ENCODE measurements at regions not wholly inside any gene's neighbourhood (a gene's known extent, or its start where the extent isn't known, plus 50 kb on each side); places are given as distances from the start of the nearest gene placed in this dataset.

GRCh38 chr11:38461751-38462150, 1863.7 kb upstream of the RAG2 start:
- no peak overlapping the region for H3K9ac ChIP-seq (ENCODE audit: low read length)
- no peaks in the 10 kb centered on the region for H3K36me3 ChIP-seq (ENCODE audit: control insufficient read depth in 1 of 2, insufficient read depth in 2 of 2, low read length in 2 of 2)
- no peaks in the 10 kb centered on the region for H3K27me3 ChIP-seq (ENCODE audit: insufficient read depth, low read length)
- ATAC-seq (no peak), DNase-seq (ENCODE audit: low read depth, low spot score) (no peak)
- no peaks in the 10 kb centered on the region for H3K4me1 ChIP-seq (ENCODE audit: control insufficient read depth in 1 of 2, insufficient read depth in 2 of 2, low read length in 2 of 2)
- H4K20me1 ChIP-seq (ENCODE audit: insufficient read depth): no peaks in the 10 kb centered on the region
- BruUV-seq (replicated peaks): no TSS peak
- H3K4me3 ChIP-seq (replicated peaks in 1 of 2; ENCODE audit: low read depth in 1 of 2, low read length in 2 of 2): no peak overlapping the region
- H3K4me2 ChIP-seq (ENCODE audit: low read length): no peak overlapping the region
- peaks cover 13 to 14% of the 10 kb centered on the region in 2 experiments; a peak in 3 of 4 replicates for H3K9me3 ChIP-seq (ENCODE audit: control insufficient read depth in 1 of 2, insufficient read depth in 1 of 2, low read depth in 1 of 2, low read length in 2 of 2)
- TF ChIP-seq CEBPB (IDR thresholded peaks at IDR 0.05; ENCODE audit: low read depth) (no peak), MAX (IDR thresholded peaks at IDR 0.05) (no peak), EZH2phosphoT487 (IDR thresholded peaks at IDR 0.05; ENCODE audit: borderline replicate concordance) (no peak), CTCF (IDR thresholded peaks at IDR 0.05 in 2 of 3, conservative IDR thresholded peaks at IDR 0.05 in 1 of 3; ENCODE audit: borderline replicate concordance in 1 of 3, insufficient read depth in 1 of 3, low read depth in 2 of 3, low read length in 2 of 3) (no peak), SP1 (IDR thresholded peaks at IDR 0.05; ENCODE audit: low read depth) (no peak), ATF3 (IDR thresholded peaks at IDR 0.05) (no peak), SRF (IDR thresholded peaks at IDR 0.05; ENCODE audit: low read depth) (no peak), YY1 (IDR thresholded peaks at IDR 0.05; ENCODE audit: extremely low read depth, insufficient replicate concordance, low read depth, low read length) (no peak), REST (IDR thresholded peaks at IDR 0.05; ENCODE audit: low read depth) (no peak), RAD21 (IDR thresholded peaks at IDR 0.05; ENCODE audit: low read depth) (no peak), EZH2 (IDR thresholded peaks at IDR 0.05) (no peak), SIN3A (IDR thresholded peaks at IDR 0.05; ENCODE audit: low read depth) (no peak), FOSL1 (IDR thresholded peaks at IDR 0.05; ENCODE audit: low read depth) (no peak), ZBTB33 (IDR thresholded peaks at IDR 0.05; ENCODE audit: extremely low read depth, insufficient replicate concordance, low read length) (no peak), POLR2AphosphoS5 (IDR thresholded peaks at IDR 0.05; ENCODE audit: low read depth, low read length) (no peak), POLR2A (IDR thresholded peaks at IDR 0.05; ENCODE audit: borderline replicate concordance, extremely low read depth, insufficient read depth, insufficient read length) (no peak)
- intact Hi-C loops (cut with micrococcal nuclease): no loop called here
- CTCF ChIA-PET: no interaction called here
- H3K27ac ChIP-seq (ENCODE audit: low read depth, low read length): no peak overlapping the region
- no peak overlapping the region for H2AFZ ChIP-seq (ENCODE audit: low read depth, low read length, poor library complexity, severe bottlenecking)
- no peaks in the 10 kb centered on the region for H3K9me2 ChIP-seq (ENCODE audit: insufficient read depth)
- no peaks in the 10 kb centered on the region for H3K79me2 ChIP-seq (ENCODE audit: insufficient read depth, low read length)
- RAD21 ChIA-PET (ENCODE audit: low non-redundant PET in 1 of 2, low total read pairs in 2 of 2, uncharacterized antibody in 2 of 2, unreplicated experiment in 2 of 2): no interaction called here
- POLR2A ChIA-PET: no interaction called here
